ENCODE measurements at regions not wholly inside any gene's neighbourhood (a gene's known extent, or its start where the extent isn't known, plus 50 kb on each side); places are given as distances from the start of the nearest gene placed in this dataset.

GRCh38 chr13:107091428-107091827 lies 523.5 kb upstream of the ARGLU1 start:
- TF ChIP-seq CTCF (conservative IDR thresholded peaks at IDR 0.05; ENCODE audit: low read depth, low read length) (no peak), EZH2phosphoT487 (IDR thresholded peaks at IDR 0.05; ENCODE audit: borderline replicate concordance, low read length) (no peak), EZH2 (IDR thresholded peaks at IDR 0.05; ENCODE audit: low read length, unreplicated experiment) (no peak)

All from PC-3 (cell line).